Nucleus accumbens (tissue), 56 donors: ENCODE measurements at regions not wholly inside any gene's neighbourhood (a gene's known extent, or its start where the extent isn't known, plus 50 kb on each side); places are given as distances from the start of the nearest gene placed in this dataset.

Source experiments
- DNase-seq, 56 donors: peaks; one replicate each; lab custom pipeline; 2025; lab: John Stamatoyannopoulos, UW

DNA sequence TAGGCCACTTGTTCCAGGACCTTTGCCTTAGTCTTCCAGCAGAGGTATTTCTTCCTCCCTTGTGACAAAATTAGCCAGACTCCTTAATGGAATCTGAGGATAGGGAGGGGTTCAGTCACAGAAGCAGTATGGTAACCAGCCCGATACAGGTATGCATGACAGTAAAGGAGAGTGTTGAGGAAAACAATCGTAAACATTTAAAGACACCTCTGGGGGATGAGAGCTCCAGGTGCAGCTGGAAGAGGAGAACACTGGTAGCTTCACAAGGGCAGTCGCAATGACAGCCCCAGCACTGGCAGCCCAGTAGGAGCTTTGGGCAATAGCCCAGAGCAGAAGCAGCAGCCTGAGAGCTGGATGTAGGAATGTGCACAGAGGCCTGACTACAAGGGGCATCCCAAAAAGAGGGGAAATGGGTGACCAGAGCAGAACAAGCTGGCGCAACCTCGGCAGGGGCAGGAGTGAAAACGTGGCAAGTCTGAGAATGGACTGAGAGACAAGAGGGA is 344.9 kb upstream of the JAG1 start:
- DNase-seq = no peak

- DNase-seq = no peak
These were observed 346.9 kb upstream of the JAG1 start for GRCh38 chr20:11020712-11021111.

- DNase-seq = no peak
These were observed 353.4 kb upstream of the JAG1 start for GRCh38 chr20:11027224-11027623.

DNA sequence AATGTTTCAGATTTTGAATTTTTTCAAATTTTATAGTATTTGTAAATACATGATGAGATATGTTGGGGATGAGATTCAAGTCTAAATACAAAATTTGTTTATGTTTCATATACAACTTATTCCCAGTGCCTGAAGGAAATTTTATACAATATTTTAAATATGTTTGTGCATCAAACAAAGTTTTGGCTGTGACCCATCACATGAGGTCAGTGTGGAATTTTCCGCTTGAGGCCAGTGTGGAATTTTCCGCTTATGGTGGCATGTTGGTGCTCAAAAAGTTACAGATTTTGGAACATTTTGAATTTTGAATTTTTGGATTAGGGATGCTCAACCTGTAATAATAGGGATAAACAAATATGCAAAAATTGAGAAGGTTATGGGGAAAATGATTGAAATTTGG is 356.6 kb upstream of the JAG1 start:
- DNase-seq = no peak

GRCh38 chr20:11031300-11031699 is 357.5 kb upstream of the JAG1 start:
- DNase-seq = no peak

DNA sequence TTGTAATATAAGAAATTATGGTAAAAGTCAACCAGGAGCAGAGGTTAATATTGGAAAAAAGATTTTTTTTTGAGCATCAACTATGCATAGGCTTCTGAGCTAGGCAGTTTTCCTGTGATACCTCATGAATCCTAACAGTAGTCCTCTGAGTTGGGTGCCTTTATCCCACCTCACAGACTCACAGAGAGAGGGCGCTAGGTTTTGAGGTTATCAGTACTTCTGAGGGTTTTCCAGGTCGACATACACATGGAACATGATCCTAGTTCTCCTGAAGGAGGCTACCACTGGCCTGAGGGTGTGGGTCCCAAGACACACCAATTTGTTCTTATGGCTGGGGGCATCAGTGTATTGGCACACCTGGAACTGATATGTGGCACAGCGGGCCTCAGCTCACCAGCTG is 358.8 kb upstream of the JAG1 start:
- no peak for DNase-seq

GRCh38 chr20:11034025-11034424 is 360.2 kb upstream of the JAG1 start:
- DNase-seq = no peak

GRCh38 chr20:11035211-11035610 is 361.4 kb upstream of the JAG1 start:
- no peak for DNase-seq

DNA sequence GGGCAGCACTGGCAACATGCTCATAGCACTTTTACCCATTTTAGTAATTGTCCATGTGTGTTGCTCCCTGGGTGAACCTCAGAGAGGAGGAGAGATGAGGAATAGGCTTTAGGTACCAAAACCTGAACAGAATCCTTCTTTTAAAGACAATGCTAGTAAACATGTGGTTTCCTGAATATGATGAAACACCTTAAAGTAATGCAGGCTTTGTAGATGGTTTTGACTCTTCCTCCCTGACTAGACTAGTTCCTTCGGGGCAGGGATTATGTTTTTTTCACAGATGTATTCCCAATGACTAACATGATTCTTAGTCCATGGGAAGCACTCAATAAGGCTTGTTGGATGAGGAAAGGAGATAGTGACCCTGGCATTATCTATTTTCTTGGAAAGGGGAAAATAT is 367.6 kb upstream of the JAG1 start:
- no peak for DNase-seq

- DNase-seq = no peak
These were observed 369.2 kb upstream of the JAG1 start for GRCh38 chr20:11043001-11043400.

- no peak for DNase-seq
These were observed 370.8 kb upstream of the JAG1 start for GRCh38 chr20:11044561-11044960.

GRCh38 chr20:11045412-11046175 is 371.8 kb upstream of the JAG1 start:
- DNase-seq = no peak

- no peak for DNase-seq
These were observed 373.8 kb upstream of the JAG1 start for GRCh38 chr20:11047559-11047958.

- no peak for DNase-seq
These were observed 374.9 kb upstream of the JAG1 start for GRCh38 chr20:11048739-11049138.

DNA sequence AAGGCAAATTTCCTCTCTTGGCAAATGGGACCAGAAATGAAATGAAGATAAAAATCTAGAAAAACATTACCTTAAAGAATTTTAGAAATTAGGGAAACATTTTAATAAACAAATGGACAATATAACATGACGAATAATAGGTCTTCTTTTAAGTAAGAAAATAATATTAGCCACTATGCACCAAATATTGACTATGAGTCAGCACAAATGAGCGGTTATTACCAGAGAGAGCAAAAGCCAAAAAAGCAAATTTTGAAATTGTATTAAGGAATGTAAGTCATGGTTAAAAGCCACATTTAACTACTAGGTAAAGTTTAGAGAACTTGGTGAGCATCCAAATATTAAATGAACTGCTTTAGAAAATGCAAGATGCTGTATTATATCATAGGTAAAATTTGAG is 376.6 kb upstream of the JAG1 start:
- DNase-seq = no peak

DNA sequence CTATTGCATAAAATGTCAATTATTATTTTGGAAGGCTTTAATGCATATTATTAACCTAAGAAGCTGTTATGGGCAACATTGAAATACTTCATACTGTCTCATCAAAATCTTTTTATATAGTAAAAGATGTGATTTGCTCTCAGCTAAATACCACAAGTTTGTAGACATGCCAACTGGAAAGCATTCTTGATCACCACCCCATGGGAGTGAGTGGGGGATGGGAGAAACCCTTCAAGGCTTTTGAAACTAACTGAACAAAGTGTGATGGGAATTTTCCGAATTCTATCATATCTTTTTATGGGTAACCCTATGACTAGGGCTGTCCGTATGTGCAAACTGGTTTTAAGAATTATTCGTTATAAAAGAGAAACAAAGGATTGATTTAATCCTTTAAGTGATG is 377.3 kb upstream of the JAG1 start:
- DNase-seq = no peak

DNA sequence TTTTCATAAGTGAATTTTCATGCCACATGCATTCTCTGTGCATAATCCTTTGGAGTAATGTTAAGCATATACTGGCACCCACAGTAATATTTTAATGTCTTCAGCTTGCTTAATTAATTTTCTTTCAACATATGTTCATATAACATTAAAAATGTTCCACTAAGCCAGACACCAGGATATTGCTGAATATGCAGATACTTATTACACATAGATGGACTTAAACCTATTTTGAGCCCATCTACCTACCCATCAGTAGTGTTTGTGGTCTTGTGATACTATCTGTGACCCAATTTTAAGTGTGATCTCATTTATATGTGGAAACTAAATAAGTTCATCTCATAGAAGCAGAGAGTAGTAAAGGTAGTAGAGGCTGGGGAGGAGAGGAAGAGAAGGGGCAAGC is 379.5 kb upstream of the JAG1 start:
- no peak for DNase-seq

DNA sequence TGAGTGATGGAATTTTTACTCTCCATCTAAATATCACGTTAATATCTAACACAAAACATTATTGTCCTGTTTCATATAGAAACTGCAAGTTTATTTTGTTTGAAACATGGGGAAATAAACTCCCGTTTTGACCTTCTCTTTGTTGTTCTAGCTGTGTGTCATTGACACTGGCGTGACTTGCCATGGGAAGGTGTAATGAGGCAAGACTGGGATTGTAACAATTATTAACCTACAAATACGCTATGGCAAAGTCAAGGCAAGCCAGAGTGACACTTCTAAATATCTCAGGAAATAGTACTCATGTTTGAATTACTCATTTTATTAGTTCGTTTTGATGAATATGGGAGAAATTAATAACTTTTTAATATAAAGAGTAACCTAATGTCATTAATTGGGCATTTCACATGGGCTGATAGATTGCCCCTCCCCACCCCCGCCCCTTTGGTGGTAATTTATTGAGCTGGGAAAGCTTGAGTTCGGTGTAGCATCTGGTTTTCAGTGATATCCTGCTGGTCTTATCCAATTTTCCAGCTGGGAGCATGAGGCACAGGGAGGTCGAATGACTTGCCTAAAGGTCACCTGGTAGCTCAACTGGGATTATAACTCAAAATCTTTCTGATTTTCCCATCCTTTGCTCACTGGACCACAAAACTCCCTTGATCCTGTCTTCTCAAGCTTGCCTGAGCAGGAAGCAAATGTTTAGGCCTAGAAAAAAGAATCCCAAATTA is 380.6 kb upstream of the JAG1 start:
- no peak for DNase-seq

- no peak for DNase-seq
These were observed 382.6 kb upstream of the JAG1 start for GRCh38 chr20:11056414-11056813.

GRCh38 chr20:11057624-11058023 is 383.8 kb upstream of the JAG1 start:
- DNase-seq = no peak

DNA sequence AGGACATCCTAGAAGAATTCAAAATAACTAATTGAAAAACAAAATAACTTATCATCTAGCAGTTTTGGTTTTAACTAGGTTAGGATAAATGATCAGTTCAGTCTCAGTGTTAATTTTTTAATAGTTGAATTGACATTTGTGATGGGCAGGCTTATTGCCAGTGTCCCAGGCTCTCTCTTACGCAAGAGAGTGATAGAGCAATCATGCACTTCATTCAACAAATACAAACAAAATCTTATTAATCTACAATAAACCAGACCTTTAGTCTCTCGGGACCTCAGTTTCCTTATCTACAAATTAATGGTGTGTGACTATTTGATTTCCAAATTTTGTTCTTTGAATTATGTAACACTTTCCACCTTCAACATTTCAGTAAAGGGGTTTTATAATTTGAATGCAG is 385.9 kb upstream of the JAG1 start:
- DNase-seq = no peak
